Thyroid gland (tissue), 4 donors: ENCODE measurements at regions not wholly inside any gene's neighbourhood (a gene's known extent, or its start where the extent isn't known, plus 50 kb on each side); places are given as distances from the start of the nearest gene placed in this dataset.

ENCODE experiments used
- CTCF ChIP-seq, 6 experiments: fragments of 200-600 bp in 3 of 6; fragments of 450-650 bp in 3 of 6; sonication (generic) in 3 of 6; IDR thresholded peaks; one replicate each; pipeline ENCODE4 v1.5.1; 2016 to 2019; ENCODE audit warnings: antibody characterized with exemption in 6 of 6, mild to moderate bottlenecking in 2 of 6, inconsistent platforms in 1 of 6, moderate library complexity in 1 of 6
- POLR2A ChIP-seq, 2 donors: fragments of 450-650 bp; IDR thresholded peaks; one replicate each; pipeline ENCODE4 v1.6.1; 2017; ENCODE audit warnings: antibody characterized with exemption in 2 of 2, mild to moderate bottlenecking in 2 of 2, moderate library complexity in 1 of 2

GRCh38 chr3:84082726-84083125 lies 876.1 kb upstream of the CADM2 start:
- TF ChIP-seq CTCF (IDR thresholded peaks at IDR 0.05) (no peak), POLR2A (IDR thresholded peaks at IDR 0.05) (no peak)
